SU-DHL-6 (cell line): ENCODE measurements at regions not wholly inside any gene's neighbourhood (a gene's known extent, or its start where the extent isn't known, plus 50 kb on each side); places are given as distances from the start of the nearest gene placed in this dataset.

Experiments
- H2AFZ ChIP-seq: fragments of 200-600 bp; sonication (generic); 2 replicates; pipeline ENCODE4 v1.6.1; 2014; ENCODE audit warnings: low read depth, mild to moderate bottlenecking, moderate library complexity, mixed read lengths, antibody characterized with exemption, low read length; ENCODE audit not compliant: severe bottlenecking
- H3F3A ChIP-seq: fragments of 200-600 bp; shearing (Covaris generic); 2 replicates; pipeline ENCODE4 v1.6.0; 2016; ENCODE audit warnings: antibody characterized with exemption, mild to moderate bottlenecking; ENCODE audit not compliant: insufficient read depth
- H3K27ac ChIP-seq: fragments of 200-600 bp; sonication (generic); 2 replicates; pipeline ENCODE4 v1.5.1; 2016; ENCODE audit warnings: low read depth, mild to moderate bottlenecking, low read length, moderate library complexity, mixed read lengths
- H3K27me3 ChIP-seq: fragments of 200-600 bp; sonication (generic), shearing (Covaris generic); 2 replicates; pipeline ENCODE4 v1.6.0; 2014; ENCODE audit warnings: mild to moderate bottlenecking, low read length
- H3K36me3 ChIP-seq: fragments of 200-600 bp; sonication (generic); 2 replicates; pipeline ENCODE4 v1.6.1; 2014; ENCODE audit warnings: mild to moderate bottlenecking, low read length, mixed read lengths
- H3K4me2 ChIP-seq: fragments of 300-600, 200-600 bp; shearing (Covaris generic), sonication (generic); 2 replicates; pipeline ENCODE4 v1.6.0; 2014; ENCODE audit warnings: low read length, low read depth, mild to moderate bottlenecking; ENCODE audit not compliant: poor library complexity, severe bottlenecking
- H3K4me3 ChIP-seq: fragments of 200-600 bp; sonication (generic); 2 replicates; pipeline ENCODE4 v1.5.1; 2014; ENCODE audit warnings: antibody characterized with exemption, low read length, mild to moderate bottlenecking, mixed read lengths; ENCODE audit not compliant: insufficient read depth, poor library complexity, severe bottlenecking
- H3K79me2 ChIP-seq: fragments of 200-600 bp; sonication (generic); 2 replicates; pipeline ENCODE4 v1.6.1; 2014; ENCODE audit warnings: mild to moderate bottlenecking, low read length, moderate library complexity; ENCODE audit not compliant: insufficient read depth
- H3K9ac ChIP-seq: fragments of 200-600 bp; sonication (generic); 2 replicates; pipeline ENCODE4 v1.7.0; 2014; ENCODE audit warnings: mild to moderate bottlenecking, low read length
- H3K9me2 ChIP-seq: fragments of 200-600 bp; sonication (generic); replicated peaks from 2 replicates; pipeline ENCODE4 v1.6.1; 2014; ENCODE audit warnings: low read length; ENCODE audit not compliant: insufficient read depth
- H3K9me3 ChIP-seq: fragments of 200-600 bp; sonication (generic); 2 replicates; pipeline ENCODE4 v1.6.1; 2014; ENCODE audit warnings: low read length, mixed read lengths; ENCODE audit not compliant: insufficient read depth
- H4K20me1 ChIP-seq: fragments of 200-600 bp; sonication (generic); 2 replicates; pipeline ENCODE4 v1.6.1; 2014; ENCODE audit warnings: low read depth, mild to moderate bottlenecking, antibody characterized with exemption, low read length, moderate library complexity, mixed read lengths
- EZH2phosphoT487 ChIP-seq: fragments of 200-600 bp; sonication (generic), shearing (Covaris generic); conservative IDR thresholded peaks from 2 replicates; pipeline ENCODE4 v1.6.1; 2018; ENCODE audit warnings: mild to moderate bottlenecking, antibody characterized with exemption, low read length, moderate library complexity, mixed read lengths
- TF ChIP-seq, protein P1 (sequence below): fragments of 200-600 bp; sonication (generic); IDR thresholded peaks from one replicate; pipeline ENCODE4 v1.5.1; 2017; ENCODE audit warnings: antibody characterized with exemption, mild to moderate bottlenecking, low read length, moderate library complexity; ENCODE audit not compliant: insufficient read depth, poor library complexity, severe bottlenecking

DNA sequence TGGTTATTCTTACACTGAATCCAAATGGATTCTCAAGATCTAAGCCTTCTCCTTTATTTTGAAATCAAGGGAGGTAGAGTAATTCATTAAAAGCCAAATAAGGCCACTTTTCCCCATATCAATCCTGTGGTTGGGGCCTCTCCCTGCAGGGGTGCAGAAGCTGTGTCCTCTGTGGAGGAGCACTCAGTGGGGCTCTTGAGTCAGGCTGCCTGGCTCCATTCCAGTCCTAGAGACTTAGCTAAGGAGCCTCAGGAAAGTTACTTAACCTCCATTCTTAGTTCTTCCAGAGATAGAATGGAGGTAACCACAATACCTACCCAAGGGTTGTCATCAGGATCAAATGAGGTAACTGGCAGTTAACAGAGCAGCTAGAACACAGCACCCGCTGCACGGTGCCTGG lies 564.3 kb downstream of the CMPK2 start:
- Histone ChIP-seq H3K9ac (no peak overlapping the region), H3F3A (no peaks in the 10 kb centered on the region), H3K9me3 (no peaks in the 10 kb centered on the region), H3K4me2 (no peak overlapping the region), H3K36me3 (no peaks in the 10 kb centered on the region), H3K4me3 (no peak overlapping the region), H3K27me3 (no peaks in the 10 kb centered on the region), H4K20me1 (no peaks in the 10 kb centered on the region), H3K27ac (no peak overlapping the region), H2AFZ (no peak overlapping the region), H3K9me2 (no peaks in the 10 kb centered on the region), H3K79me2 (no peaks in the 10 kb centered on the region)
- TF ChIP-seq, protein P1, sequence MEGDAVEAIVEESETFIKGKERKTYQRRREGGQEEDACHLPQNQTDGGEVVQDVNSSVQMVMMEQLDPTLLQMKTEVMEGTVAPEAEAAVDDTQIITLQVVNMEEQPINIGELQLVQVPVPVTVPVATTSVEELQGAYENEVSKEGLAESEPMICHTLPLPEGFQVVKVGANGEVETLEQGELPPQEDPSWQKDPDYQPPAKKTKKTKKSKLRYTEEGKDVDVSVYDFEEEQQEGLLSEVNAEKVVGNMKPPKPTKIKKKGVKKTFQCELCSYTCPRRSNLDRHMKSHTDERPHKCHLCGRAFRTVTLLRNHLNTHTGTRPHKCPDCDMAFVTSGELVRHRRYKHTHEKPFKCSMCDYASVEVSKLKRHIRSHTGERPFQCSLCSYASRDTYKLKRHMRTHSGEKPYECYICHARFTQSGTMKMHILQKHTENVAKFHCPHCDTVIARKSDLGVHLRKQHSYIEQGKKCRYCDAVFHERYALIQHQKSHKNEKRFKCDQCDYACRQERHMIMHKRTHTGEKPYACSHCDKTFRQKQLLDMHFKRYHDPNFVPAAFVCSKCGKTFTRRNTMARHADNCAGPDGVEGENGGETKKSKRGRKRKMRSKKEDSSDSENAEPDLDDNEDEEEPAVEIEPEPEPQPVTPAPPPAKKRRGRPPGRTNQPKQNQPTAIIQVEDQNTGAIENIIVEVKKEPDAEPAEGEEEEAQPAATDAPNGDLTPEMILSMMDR, result no peak
- TF ChIP-seq EZH2phosphoT487, result no peak

DNA sequence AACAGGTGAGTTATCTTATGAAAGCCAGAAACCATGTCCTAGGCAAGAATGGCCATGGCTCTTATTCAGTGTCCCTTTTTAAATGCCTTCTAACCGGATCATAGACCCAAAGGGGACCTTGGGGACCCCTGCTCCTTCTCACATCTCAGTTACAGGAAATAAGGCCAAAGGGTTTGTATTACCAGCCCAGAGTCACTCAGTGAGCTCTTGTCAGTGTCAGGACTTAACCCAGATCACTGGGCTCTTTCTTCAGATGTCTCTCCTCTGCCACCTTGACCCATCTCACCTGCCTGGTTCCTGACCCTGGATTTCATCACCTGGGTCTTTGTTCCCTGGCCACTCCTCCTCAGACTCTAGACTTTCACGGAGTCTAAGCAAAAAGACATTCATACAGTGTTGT lies 556.7 kb downstream of the CMPK2 start:
- H3K9me2 ChIP-seq, result no peaks in the 10 kb centered on the region
- H3K27me3 ChIP-seq, result no peaks in the 10 kb centered on the region
- H3K36me3 ChIP-seq, result no peaks in the 10 kb centered on the region
- H3K27ac ChIP-seq, result peak overlapping the region; percentile 96
- H3K9me3 ChIP-seq, result no peaks in the 10 kb centered on the region
- no peak for TF ChIP-seq EZH2phosphoT487
- TF ChIP-seq, protein P1, result no peak
- peak overlapping the region; percentile 12 for H3K4me3 ChIP-seq
- H3F3A ChIP-seq, result peaks cover 18% of the 10 kb centered on the region
- peak overlapping the region; percentile 86 for H3K4me2 ChIP-seq
- H4K20me1 ChIP-seq, result no peaks in the 10 kb centered on the region
- peak overlapping the region; percentile 54 for H3K9ac ChIP-seq
- H2AFZ ChIP-seq, result peak overlapping the region; percentile 80
- H3K79me2 ChIP-seq, result no peaks in the 10 kb centered on the region

DNA sequence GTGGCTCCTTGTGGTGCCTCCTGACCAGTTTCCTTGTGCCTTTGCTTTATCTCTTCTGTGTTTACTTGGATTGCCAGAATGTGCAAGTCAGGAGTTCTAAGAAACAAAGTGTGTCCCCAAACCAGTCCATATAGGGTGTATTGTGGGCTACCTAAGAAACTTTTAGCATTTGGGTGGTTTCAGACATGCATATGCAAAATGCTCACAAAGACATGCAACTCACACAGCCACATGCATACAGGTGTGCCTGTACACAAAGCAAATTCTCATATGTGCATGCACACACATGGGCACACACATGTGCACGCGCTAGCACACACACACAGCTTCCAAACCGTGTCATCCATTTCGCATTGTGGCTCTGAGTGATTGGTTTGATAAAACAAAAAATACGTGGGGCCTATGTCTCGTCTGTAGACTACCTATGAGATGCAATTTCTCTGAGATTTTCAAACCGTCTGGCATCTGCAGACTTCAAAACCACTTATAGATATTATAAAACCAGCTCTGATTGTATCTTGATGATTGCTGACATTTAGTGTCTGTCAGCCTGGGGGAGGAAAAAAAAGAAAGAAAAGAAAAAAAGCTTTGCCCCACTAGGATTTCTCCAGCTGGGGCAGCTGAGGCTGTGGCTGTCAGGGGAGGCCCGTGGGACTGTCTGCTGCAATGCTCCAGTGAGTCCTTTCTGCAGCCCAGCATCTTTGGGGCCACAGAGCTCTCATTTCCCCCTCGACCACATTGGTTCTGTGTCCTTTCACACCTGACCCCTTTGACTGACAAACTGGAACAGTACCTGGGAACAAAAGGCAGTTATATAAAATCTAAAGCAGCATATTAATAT lies 556.1 kb downstream of the CMPK2 start:
- Histone ChIP-seq H4K20me1 (no peaks in the 10 kb centered on the region), H3K36me3 (no peaks in the 10 kb centered on the region), H3K9me3 (no peaks in the 10 kb centered on the region), H3K79me2 (no peaks in the 10 kb centered on the region), H3K9me2 (no peaks in the 10 kb centered on the region), H3K9ac (peak overlapping the region; percentile 54), H3F3A (peaks cover 18% of the 10 kb centered on the region), H3K27ac (peak overlapping the region; percentile 96), H3K4me2 (peak overlapping the region; percentile 86), H3K4me3 (peak overlapping the region; percentile 12), H2AFZ (peak overlapping the region; percentile 80), H3K27me3 (no peaks in the 10 kb centered on the region)
- TF ChIP-seq EZH2phosphoT487, result no peak
- TF ChIP-seq, protein P1, result no peak
